Neural cell (in vitro differentiated cells): ENCODE measurements at regions not wholly inside any gene's neighbourhood (a gene's known extent, or its start where the extent isn't known, plus 50 kb on each side); places are given as distances from the start of the nearest gene placed in this dataset.

Experiments used
- H2AFZ ChIP-seq: fragments of 200-600, 300-800 bp; sonication (generic), shearing (Covaris generic); 2 replicates; pipeline ENCODE4 v1.6.0; 2014; ENCODE audit warnings: low read depth, mild to moderate bottlenecking, antibody characterized with exemption, low read length, moderate library complexity
- H3F3A ChIP-seq: fragments of 200-600 bp; shearing (Covaris generic); 2 replicates; pipeline ENCODE4 v1.6.1; 2016; ENCODE audit warnings: mild to moderate bottlenecking, moderate library complexity, mixed read lengths, antibody characterized with exemption, low read length; ENCODE audit not compliant: insufficient read depth, poor library complexity, severe bottlenecking
- H3K27ac ChIP-seq: fragments of 200-600, 300-800 bp; sonication (generic), shearing (Covaris generic); 2 replicates; pipeline ENCODE4 v1.5.1; 2014; ENCODE audit warnings: mild to moderate bottlenecking, low read length, moderate library complexity
- H3K27me3 ChIP-seq: fragments of 300-800, 200-600 bp; sonication (generic), shearing (Covaris generic); 2 replicates; pipeline ENCODE4 v1.6.0; 2014; ENCODE audit warnings: mild to moderate bottlenecking, low read depth, low read length, moderate library complexity; ENCODE audit not compliant: insufficient read depth
- H3K36me3 ChIP-seq: fragments of 300-800, 200-600 bp; sonication (generic), shearing (Covaris generic); 2 replicates; pipeline ENCODE4 v1.5.1; 2014; ENCODE audit warnings: mild to moderate bottlenecking, antibody characterized with exemption, low read length, moderate library complexity; ENCODE audit not compliant: insufficient read depth
- H3K4me2 ChIP-seq: fragments of 300-800, 200-600 bp; sonication (generic), shearing (Covaris generic); 2 replicates; pipeline ENCODE4 v1.6.0; 2014; ENCODE audit warnings: mild to moderate bottlenecking, low read length
- H3K4me3 ChIP-seq: fragments of 300-800, 200-600 bp; sonication (generic), shearing (Covaris generic); 2 replicates; pipeline ENCODE4 v1.5.1; 2014; ENCODE audit warnings: mild to moderate bottlenecking, low read length, moderate library complexity
- H3K79me2 ChIP-seq: fragments of 200-600 bp; shearing (Covaris generic); replicated peaks from 2 replicates; pipeline ENCODE4 v1.6.0; 2014; ENCODE audit warnings: mild to moderate bottlenecking, low read length, moderate library complexity; ENCODE audit not compliant: insufficient read depth
- H3K9ac ChIP-seq: fragments of 300-800, 200-600 bp; sonication (generic), shearing (Covaris generic); 2 replicates; pipeline ENCODE4 v1.6.1; 2016; ENCODE audit warnings: mild to moderate bottlenecking, low read length, mixed read lengths
- H3K9me2 ChIP-seq: fragments of 200-600 bp; shearing (Covaris generic); 2 replicates; pipeline ENCODE4 v1.6.1; 2016; ENCODE audit warnings: mild to moderate bottlenecking, low read length, mixed read lengths; ENCODE audit not compliant: insufficient read depth
- H3K9me3 ChIP-seq: fragments of 200-600, 300-800 bp; sonication (generic), shearing (Covaris generic); 2 replicates; pipeline ENCODE4 v1.6.1; 2016; ENCODE audit warnings: mild to moderate bottlenecking, mixed run types, low read length, moderate library complexity, mixed read lengths
- H4K20me1 ChIP-seq: fragments of 200-600 bp; shearing (Covaris generic); 2 replicates; pipeline ENCODE4 v1.6.1; 2016; ENCODE audit warnings: mild to moderate bottlenecking, mixed run types; ENCODE audit not compliant: insufficient read depth
- CTCF ChIP-seq: fragments of 450-650 bp; IDR thresholded peaks from 2 replicates; pipeline ENCODE4 v1.5.1; 2014; ENCODE audit warnings: antibody characterized with exemption, mild to moderate bottlenecking, moderate library complexity; ENCODE audit not compliant: poor library complexity, severe bottlenecking
- EP300 ChIP-seq: fragments of 450-650 bp; conservative IDR thresholded peaks from 2 replicates; pipeline ENCODE4 v1.6.1; 2014; ENCODE audit warnings: antibody characterized with exemption, mild to moderate bottlenecking, moderate library complexity; ENCODE audit not compliant: poor library complexity, severe bottlenecking
- EZH2 ChIP-seq: fragments of 200-600, 300-800 bp; shearing (Covaris generic), sonication (generic); IDR thresholded peaks from 2 replicates; pipeline ENCODE4 v1.6.1; 2014; ENCODE audit warnings: antibody characterized with exemption, low read length, borderline replicate concordance, mild to moderate bottlenecking; ENCODE audit not compliant: insufficient read depth, poor library complexity, severe bottlenecking
- MXI1 ChIP-seq: fragments of 450-650 bp; conservative IDR thresholded peaks from 2 replicates; pipeline ENCODE4 v1.6.1; 2014; ENCODE audit warnings: antibody characterized with exemption, mild to moderate bottlenecking; ENCODE audit not compliant: poor library complexity, severe bottlenecking
- POLR2AphosphoS5 ChIP-seq: IDR thresholded peaks from 2 replicates; pipeline ENCODE4 v1.6.1; 2012
- RAD21 ChIP-seq: fragments of 450-650 bp; conservative IDR thresholded peaks from 2 replicates; pipeline ENCODE4 v1.6.1; 2014; ENCODE audit warnings: antibody characterized with exemption, mild to moderate bottlenecking, moderate library complexity
- REST ChIP-seq: IDR thresholded peaks from 2 replicates; pipeline ENCODE4 v1.6.1; 2012; ENCODE audit warnings: borderline replicate concordance
- SMC3 ChIP-seq: fragments of 450-650 bp; conservative IDR thresholded peaks from 2 replicates; pipeline ENCODE4 v1.6.1; 2014; ENCODE audit warnings: antibody characterized with exemption, mild to moderate bottlenecking, moderate library complexity; ENCODE audit not compliant: poor library complexity
- TAF1 ChIP-seq: IDR thresholded peaks from 2 replicates; pipeline ENCODE4 v1.6.1; 2012; ENCODE audit warnings: low read depth

GRCh38 chr2:216283038-216283900, 89.0 kb downstream of the MARCHF4 start:
- no peaks in the 10 kb centered on the region for H3K27me3 ChIP-seq
- H3K4me2 ChIP-seq = no peak overlapping the region
- no peaks in the 10 kb centered on the region for H4K20me1 ChIP-seq
- H3K36me3 ChIP-seq = no peaks in the 10 kb centered on the region
- H3K27ac ChIP-seq = no peak overlapping the region
- H3K9me3 ChIP-seq = no peaks in the 10 kb centered on the region
- H3K9me2 ChIP-seq = no peaks in the 10 kb centered on the region
- H3K79me2 ChIP-seq = no peaks in the 10 kb centered on the region
- H3K4me3 ChIP-seq = no peak overlapping the region
- TF ChIP-seq EZH2 (no peak), REST (no peak), POLR2AphosphoS5 (no peak), EP300 (no peak), MXI1 (no peak), TAF1 (no peak), CTCF (no peak), RAD21 (no peak), SMC3 (no peak)
- H3K9ac ChIP-seq = no peak overlapping the region
- H2AFZ ChIP-seq = no peak overlapping the region
- H3F3A ChIP-seq = no peaks in the 10 kb centered on the region

GRCh38 chr2:216281876-216282275, 90.4 kb downstream of the MARCHF4 start:
- no peak overlapping the region for H3K4me3 ChIP-seq

More at GRCh38 chr2:216281876-216282275, 90.4 kb downstream of the MARCHF4 start:
- no peaks in the 10 kb centered on the region for H3K9me2 ChIP-seq
- H2AFZ ChIP-seq = no peak overlapping the region
- no peaks in the 10 kb centered on the region for H3K9me3 ChIP-seq
- no peak overlapping the region for H3K4me2 ChIP-seq
- TF ChIP-seq REST (no peak), CTCF (no peak), SMC3 (no peak), MXI1 (no peak), EZH2 (no peak), POLR2AphosphoS5 (no peak), RAD21 (no peak), EP300 (no peak)
- H3K27ac ChIP-seq = no peak overlapping the region
- no peaks in the 10 kb centered on the region for H3K27me3 ChIP-seq
- no peaks in the 10 kb centered on the region for H3F3A ChIP-seq
- H3K36me3 ChIP-seq = no peaks in the 10 kb centered on the region
- H3K9ac ChIP-seq = no peak overlapping the region
- no peaks in the 10 kb centered on the region for H3K79me2 ChIP-seq
- no peaks in the 10 kb centered on the region for H4K20me1 ChIP-seq
